Kidney epithelial cell (primary cell): ENCODE measurements at regions not wholly inside any gene's neighbourhood (a gene's known extent, or its start where the extent isn't known, plus 50 kb on each side); places are given as distances from the start of the nearest gene placed in this dataset.

Source experiments
- DNase-seq: peaks from one replicate; pipeline ENCODE4 v3.0.0-alpha.2; 2010; ENCODE audit warnings: low read depth
- H3K27me3 ChIP-seq: 2 replicates; pipeline ENCODE4 v1.6.0; 2011; ENCODE audit warnings: low read length; ENCODE audit not compliant: control insufficient read depth, insufficient read depth
- H3K36me3 ChIP-seq: 2 replicates; pipeline ENCODE4 v1.5.1; 2011; ENCODE audit warnings: low read length; ENCODE audit not compliant: control insufficient read depth, insufficient read depth
- H3K4me3 ChIP-seq: 2 replicates; pipeline ENCODE4 v1.5.1; 2011; ENCODE audit warnings: low read depth, mild to moderate bottlenecking, control low read depth, low read length
- TF ChIP-seq, protein P1 (sequence below): IDR thresholded peaks from 2 replicates; pipeline ENCODE4 v1.5.1; 2011; ENCODE audit warnings: mild to moderate bottlenecking, moderate library complexity, low read length, control low read depth, inconsistent platforms; ENCODE audit not compliant: insufficient read depth, poor library complexity, severe bottlenecking

DNA sequence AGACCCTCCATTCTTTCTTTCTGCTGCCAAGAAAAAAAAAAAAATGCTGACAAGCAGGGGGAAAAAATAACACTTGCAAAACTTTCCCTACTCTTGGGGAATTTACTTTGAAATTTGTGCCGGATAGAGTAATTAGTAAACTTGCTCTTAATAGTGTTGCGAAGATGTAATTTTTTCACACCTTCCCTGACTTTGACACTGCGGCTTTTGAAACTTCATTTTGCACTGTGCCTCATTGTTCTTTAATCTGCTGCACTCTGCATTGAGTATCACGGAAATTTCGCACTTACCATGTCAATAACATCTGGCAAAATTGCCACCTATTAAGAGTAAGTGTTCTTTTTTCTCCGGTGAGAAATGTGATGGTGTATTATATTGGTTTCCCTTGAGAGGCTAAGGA lies 596.1 kb downstream of the VRK1 start:
- Histone ChIP-seq H3K27me3 (no peaks in the 10 kb centered on the region), H3K4me3 (no peak overlapping the region), H3K36me3 (no peaks in the 10 kb centered on the region)
- no peak for DNase-seq
- TF ChIP-seq, protein P1, sequence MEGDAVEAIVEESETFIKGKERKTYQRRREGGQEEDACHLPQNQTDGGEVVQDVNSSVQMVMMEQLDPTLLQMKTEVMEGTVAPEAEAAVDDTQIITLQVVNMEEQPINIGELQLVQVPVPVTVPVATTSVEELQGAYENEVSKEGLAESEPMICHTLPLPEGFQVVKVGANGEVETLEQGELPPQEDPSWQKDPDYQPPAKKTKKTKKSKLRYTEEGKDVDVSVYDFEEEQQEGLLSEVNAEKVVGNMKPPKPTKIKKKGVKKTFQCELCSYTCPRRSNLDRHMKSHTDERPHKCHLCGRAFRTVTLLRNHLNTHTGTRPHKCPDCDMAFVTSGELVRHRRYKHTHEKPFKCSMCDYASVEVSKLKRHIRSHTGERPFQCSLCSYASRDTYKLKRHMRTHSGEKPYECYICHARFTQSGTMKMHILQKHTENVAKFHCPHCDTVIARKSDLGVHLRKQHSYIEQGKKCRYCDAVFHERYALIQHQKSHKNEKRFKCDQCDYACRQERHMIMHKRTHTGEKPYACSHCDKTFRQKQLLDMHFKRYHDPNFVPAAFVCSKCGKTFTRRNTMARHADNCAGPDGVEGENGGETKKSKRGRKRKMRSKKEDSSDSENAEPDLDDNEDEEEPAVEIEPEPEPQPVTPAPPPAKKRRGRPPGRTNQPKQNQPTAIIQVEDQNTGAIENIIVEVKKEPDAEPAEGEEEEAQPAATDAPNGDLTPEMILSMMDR: no peak

GRCh38 chr14:97395068-97395467 lies 597.9 kb downstream of the VRK1 start:
- no peaks in the 10 kb centered on the region for H3K36me3 ChIP-seq
- TF ChIP-seq, protein P1: no peak
- H3K27me3 ChIP-seq: no peaks in the 10 kb centered on the region

DNA sequence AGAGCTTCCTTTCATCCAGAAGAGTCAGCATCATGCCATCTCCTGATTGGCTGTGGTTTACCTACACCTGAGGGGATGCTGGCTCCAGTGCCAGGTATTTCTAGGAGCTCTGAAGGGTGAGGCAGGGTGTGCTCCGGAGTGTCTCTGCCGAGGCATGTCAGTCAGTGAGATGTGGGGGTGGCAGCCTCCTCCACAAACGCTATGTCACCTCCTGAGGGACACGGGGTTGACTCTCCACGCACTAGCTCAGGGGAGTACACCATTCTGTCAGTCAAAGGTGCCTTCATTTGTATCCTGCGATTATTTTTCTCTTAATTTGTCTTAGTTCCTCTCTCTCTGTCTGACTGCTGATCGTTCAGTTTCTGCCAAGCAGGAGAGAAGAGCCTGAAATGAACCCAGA lies 604.5 kb downstream of the VRK1 start:
- DNase-seq: no peak
- Histone ChIP-seq H3K36me3 (no peaks in the 10 kb centered on the region), H3K4me3 (no peak overlapping the region), H3K27me3 (no peaks in the 10 kb centered on the region)
- TF ChIP-seq, protein P1: no peak

More at GRCh38 chr14:97395068-97395467, 597.9 kb downstream of the VRK1 start:
- H3K4me3 ChIP-seq: no peak overlapping the region
- DNase-seq: no peak

- no peak for DNase-seq
- no peaks in the 10 kb centered on the region for H3K36me3 ChIP-seq
- TF ChIP-seq, protein P1: no peak
- H3K27me3 ChIP-seq: no peaks in the 10 kb centered on the region
- no peak overlapping the region for H3K4me3 ChIP-seq
Observed at GRCh38 chr14:97402279-97402678, 605.1 kb downstream of the VRK1 start.

DNA sequence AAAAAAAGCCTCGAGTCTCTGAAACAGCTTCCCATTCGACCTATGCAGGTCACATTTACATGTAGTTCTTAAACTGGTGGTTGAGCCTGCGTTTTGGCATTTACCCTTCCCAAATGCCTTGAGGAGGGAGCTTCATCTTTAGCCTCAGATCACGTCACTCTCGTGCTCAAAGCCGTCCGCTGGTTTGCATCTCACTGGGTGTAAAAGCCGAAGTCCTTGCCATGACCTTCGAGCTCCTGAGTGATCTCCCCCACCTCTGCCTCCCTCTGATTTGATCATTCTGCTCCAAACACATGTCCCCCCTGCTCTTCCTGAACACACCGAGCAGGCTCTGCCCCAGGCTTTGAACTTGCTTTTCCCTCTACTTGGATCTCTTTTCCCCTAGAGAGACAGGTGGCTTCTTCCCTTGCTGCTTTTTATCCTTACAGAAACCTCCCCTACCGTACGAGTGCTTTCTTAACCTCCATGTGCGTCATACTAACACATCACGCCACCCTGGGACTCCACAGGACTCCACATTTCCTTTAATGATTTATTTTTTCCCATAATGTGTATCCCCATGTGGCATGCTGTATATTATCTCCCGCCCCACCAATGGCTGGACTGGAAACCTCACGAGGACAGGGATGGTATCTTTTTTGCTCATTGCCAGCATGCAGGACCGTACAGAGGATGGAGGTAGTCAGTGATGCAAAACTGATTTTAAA lies 610.7 kb downstream of the VRK1 start:
- TF ChIP-seq, protein P1: no peak
- DNase-seq: no peak
- H3K4me3 ChIP-seq: no peak overlapping the region
- H3K27me3 ChIP-seq: peaks cover 20% of the 10 kb centered on the region
- no peaks in the 10 kb centered on the region for H3K36me3 ChIP-seq

DNA sequence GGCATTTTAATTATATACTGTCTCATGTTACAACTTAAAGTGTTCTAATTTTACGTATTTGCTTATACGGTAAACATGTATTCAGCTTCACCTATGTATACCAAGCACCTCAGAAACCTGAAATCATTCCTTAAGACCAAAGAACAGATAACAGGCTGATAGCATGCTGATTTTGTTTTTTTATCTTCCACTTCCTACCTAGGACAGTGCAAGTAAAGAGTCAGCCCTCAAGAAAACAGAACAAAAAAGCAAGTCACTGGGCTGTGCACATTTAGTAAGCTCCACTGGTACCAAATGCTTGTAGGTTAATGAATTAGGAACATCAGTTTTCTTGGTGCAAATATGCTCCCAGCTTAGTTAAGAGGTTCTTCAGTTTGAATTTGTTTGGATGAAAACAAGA lies 611.3 kb downstream of the VRK1 start:
- TF ChIP-seq, protein P1: no peak
- Histone ChIP-seq H3K27me3 (peaks cover 26% of the 10 kb centered on the region), H3K4me3 (no peak overlapping the region), H3K36me3 (no peaks in the 10 kb centered on the region)
- DNase-seq: no peak
